GM12891 (cell line): ENCODE measurements at regions not wholly inside any gene's neighbourhood (a gene's known extent, or its start where the extent isn't known, plus 50 kb on each side); places are given as distances from the start of the nearest gene placed in this dataset.

ENCODE experiments used
- DNase-seq: peaks from one replicate; pipeline ENCODE4 v3.0.0; 2011; ENCODE audit warnings: low spot score; ENCODE audit not compliant: insufficient read length
- FAIRE-seq: peaks from 2 replicates; lab custom pipeline; 2011; peaks lifted over from hg19 to GRCh38; lab: Jason Lieb, UNC
- PAX5 ChIP-seq: IDR thresholded peaks from 2 replicates; pipeline ENCODE4 v1.6.1; 2011; ENCODE audit warnings: low read length, moderate library complexity, mild to moderate bottlenecking; ENCODE audit not compliant: insufficient read depth, severe bottlenecking
- POLR2A ChIP-seq: IDR thresholded peaks from 2 replicates; pipeline ENCODE4 v1.6.1; 2011; ENCODE audit warnings: low read depth, low read length, control low read depth
- POLR2AphosphoS5 ChIP-seq: IDR thresholded peaks from 2 replicates; pipeline ENCODE4 v1.6.1; 2011; ENCODE audit warnings: low read depth, low read length, control low read depth
- POU2F2 ChIP-seq: IDR thresholded peaks from 2 replicates; pipeline ENCODE4 v1.6.1; 2011; ENCODE audit warnings: low read depth, mild to moderate bottlenecking, control low read depth, low read length, moderate library complexity
- SPI1 ChIP-seq: IDR thresholded peaks from 2 replicates; pipeline ENCODE4 v1.6.1; 2011; ENCODE audit warnings: low read depth, low read length, control low read depth
- TAF1 ChIP-seq: IDR thresholded peaks from 2 replicates; pipeline ENCODE4 v1.6.1; 2011; ENCODE audit warnings: low read depth, low read length, control low read depth

- TF ChIP-seq POLR2A = no peak
- TF ChIP-seq POLR2AphosphoS5 = no peak
- TF ChIP-seq TAF1 = no peak
- no peak for TF ChIP-seq SPI1
- TF ChIP-seq POU2F2 = no peak
- TF ChIP-seq PAX5 = no peak
- FAIRE-seq (no peak), DNase-seq (no peak)
Measured at GRCh38 chr12:107447336-107447735, 238.3 kb upstream of the PWP1 start.

- no peak for DNase-seq
- no peak for FAIRE-seq
- TF ChIP-seq SPI1 (no peak), POU2F2 (no peak), TAF1 (no peak), PAX5 (no peak), POLR2AphosphoS5 (no peak), POLR2A (no peak)
Measured at GRCh38 chr12:107448198-107448597, 237.4 kb upstream of the PWP1 start.

GRCh38 chr12:107449891-107450290 is 235.7 kb upstream of the PWP1 start:
- TF ChIP-seq TAF1 (no peak), POU2F2 (no peak), POLR2AphosphoS5 (no peak), PAX5 (no peak), SPI1 (no peak), POLR2A (no peak)
- FAIRE-seq = no peak
- no peak for DNase-seq

GRCh38 chr12:107450541-107450940 is 235.1 kb upstream of the PWP1 start:
- no peak for FAIRE-seq
- no peak for DNase-seq
- no peak for TF ChIP-seq POU2F2
- TF ChIP-seq POLR2A = no peak
- TF ChIP-seq TAF1 = no peak
- TF ChIP-seq SPI1 = no peak
- TF ChIP-seq PAX5 = no peak
- no peak for TF ChIP-seq POLR2AphosphoS5

GRCh38 chr12:107451246-107451645 is 234.4 kb upstream of the PWP1 start:
- FAIRE-seq = no peak
- DNase-seq = no peak
- TF ChIP-seq POU2F2 (no peak), SPI1 (no peak), POLR2AphosphoS5 (no peak), TAF1 (no peak), PAX5 (no peak), POLR2A (no peak)

GRCh38 chr12:107454109-107454830 is 231.3 kb upstream of the PWP1 start:
- no peak for DNase-seq
- no peak for FAIRE-seq
- TF ChIP-seq PAX5 (no peak), POU2F2 (no peak), SPI1 (no peak), TAF1 (no peak), POLR2A (no peak), POLR2AphosphoS5 (no peak)

GRCh38 chr12:107457362-107457935 is 228.2 kb upstream of the PWP1 start:
- no peak for DNase-seq
- FAIRE-seq = no peak
- TF ChIP-seq POLR2AphosphoS5 = no peak
- no peak for TF ChIP-seq SPI1
- TF ChIP-seq PAX5 = no peak
- TF ChIP-seq POU2F2 = no peak
- no peak for TF ChIP-seq POLR2A
- no peak for TF ChIP-seq TAF1

GRCh38 chr12:107458163-107458562 is 227.4 kb upstream of the PWP1 start:
- FAIRE-seq (no peak), DNase-seq (no peak)
- TF ChIP-seq POLR2A (no peak), PAX5 (no peak), SPI1 (no peak), POU2F2 (no peak)

- FAIRE-seq (no peak), DNase-seq (no peak)
- TF ChIP-seq POLR2AphosphoS5 (no peak), POLR2A (no peak), SPI1 (no peak), TAF1 (no peak), POU2F2 (no peak), PAX5 (no peak)
Measured at GRCh38 chr12:107458990-107459389, 226.6 kb upstream of the PWP1 start.

GRCh38 chr12:107459641-107460040 is 226.0 kb upstream of the PWP1 start:
- DNase-seq (no peak), FAIRE-seq (no peak)
- TF ChIP-seq POLR2AphosphoS5 (no peak), TAF1 (no peak), PAX5 (no peak), POLR2A (no peak), SPI1 (no peak), POU2F2 (no peak)
